Large intestine (tissue), 3 donors: ENCODE measurements at regions not wholly inside any gene's neighbourhood (a gene's known extent, or its start where the extent isn't known, plus 50 kb on each side); places are given as distances from the start of the nearest gene placed in this dataset.

Experiments
- DNase-seq, 2 donors: peaks; one replicate each; pipeline versions ENCODE4 v3.0.0 to v3.0.0-alpha.2; 2013
- H3K27ac ChIP-seq: one replicate; pipeline ENCODE4 v1.5.1; 2013; ENCODE audit warnings: low read length
- H3K27me3 ChIP-seq: 2 replicates; pipeline ENCODE4 v1.6.1; 2013; ENCODE audit warnings: low read length; ENCODE audit not compliant: control insufficient read depth, insufficient read depth
- H3K36me3 ChIP-seq: 2 replicates; pipeline ENCODE4 v1.6.1; 2013; ENCODE audit warnings: low read length; ENCODE audit not compliant: control insufficient read depth, insufficient read depth
- H3K4me1 ChIP-seq: one replicate; pipeline ENCODE4 v1.6.1; 2013; ENCODE audit warnings: low read length; ENCODE audit not compliant: control insufficient read depth, insufficient read depth
- H3K4me3 ChIP-seq: one replicate; pipeline ENCODE4 v1.5.1; 2013; ENCODE audit warnings: low read length
- H3K9me3 ChIP-seq: one replicate; pipeline ENCODE4 v1.6.1; 2013; ENCODE audit warnings: mild to moderate bottlenecking, low read depth, low read length, moderate library complexity; ENCODE audit not compliant: control insufficient read depth
- WGBS: methylation state at CpG from one replicate; pipeline ENCODE4 v1.1.5; 2013; ENCODE audit warnings: low lambda C conversion rate; ENCODE audit not compliant: insufficient coverage; 5-methylcytosine and 5-hydroxymethylcytosine counted together

GRCh38 chr15:31573759-31574158, 247.1 kb downstream of the KLF13 start:
- no peaks in the 10 kb centered on the region for H3K27me3 ChIP-seq
- H3K9me3 ChIP-seq, result no peaks in the 10 kb centered on the region
- no peak overlapping the region for H3K27ac ChIP-seq
- no peaks in the 10 kb centered on the region for H3K36me3 ChIP-seq
- H3K4me1 ChIP-seq, result no peaks in the 10 kb centered on the region
- no peak overlapping the region for H3K4me3 ChIP-seq
- WGBS, result no CpG with 5 or more reads among the region's 3 CpGs
- no peak for DNase-seq

- DNase-seq, result no peak
- Histone ChIP-seq H3K9me3 (no peaks in the 10 kb centered on the region), H3K27me3 (no peaks in the 10 kb centered on the region)
Measured at GRCh38 chr15:31574766-31575165, 248.1 kb downstream of the KLF13 start.

GRCh38 chr15:31577108-31577507, 250.5 kb downstream of the KLF13 start:
- Histone ChIP-seq H3K9me3 (no peaks in the 10 kb centered on the region), H3K36me3 (no peaks in the 10 kb centered on the region), H3K4me3 (no peak overlapping the region), H3K27me3 (no peaks in the 10 kb centered on the region), H3K4me1 (no peaks in the 10 kb centered on the region), H3K27ac (no peak overlapping the region)
- no peak for DNase-seq
- WGBS, result 67% methylated on average over 1 of the region's 5 CpGs

More at GRCh38 chr15:31574766-31575165, 248.1 kb downstream of the KLF13 start:
- no peaks in the 10 kb centered on the region for H3K36me3 ChIP-seq
- no peak overlapping the region for H3K27ac ChIP-seq
- H3K4me3 ChIP-seq, result no peak overlapping the region
- H3K4me1 ChIP-seq, result no peaks in the 10 kb centered on the region
- no CpG with 5 or more reads among the region's 1 CpG for WGBS

GRCh38 chr15:31579282-31579681, 252.6 kb downstream of the KLF13 start:
- Histone ChIP-seq H3K4me1 (no peaks in the 10 kb centered on the region), H3K27me3 (no peaks in the 10 kb centered on the region), H3K27ac (no peak overlapping the region), H3K36me3 (no peaks in the 10 kb centered on the region), H3K4me3 (no peak overlapping the region), H3K9me3 (no peaks in the 10 kb centered on the region)
- no peak for DNase-seq
- WGBS, result no CpG with 5 or more reads among the region's 4 CpGs

- WGBS, result 80% methylated on average over 1 of the region's 2 CpGs
- H3K27me3 ChIP-seq, result no peaks in the 10 kb centered on the region
- H3K4me1 ChIP-seq, result no peaks in the 10 kb centered on the region
- no peak for DNase-seq
- no peaks in the 10 kb centered on the region for H3K9me3 ChIP-seq
- H3K4me3 ChIP-seq, result no peak overlapping the region
- H3K36me3 ChIP-seq, result no peaks in the 10 kb centered on the region
- H3K27ac ChIP-seq, result no peak overlapping the region
Measured at GRCh38 chr15:31579976-31580375, 253.3 kb downstream of the KLF13 start.

GRCh38 chr15:31584195-31584594, 257.6 kb downstream of the KLF13 start:
- no peak overlapping the region for H3K27ac ChIP-seq
- no peak overlapping the region for H3K4me3 ChIP-seq
- H3K36me3 ChIP-seq, result no peaks in the 10 kb centered on the region
- no peaks in the 10 kb centered on the region for H3K9me3 ChIP-seq
- H3K4me1 ChIP-seq, result no peaks in the 10 kb centered on the region
- WGBS, result no CpG with 5 or more reads among the region's 3 CpGs
- DNase-seq, result no peak
- H3K27me3 ChIP-seq, result peaks cover 2% of the 10 kb centered on the region

- Histone ChIP-seq H3K27ac (no peak overlapping the region), H3K36me3 (no peaks in the 10 kb centered on the region), H3K4me3 (no peak overlapping the region), H3K9me3 (no peaks in the 10 kb centered on the region), H3K4me1 (no peaks in the 10 kb centered on the region), H3K27me3 (peaks cover 2% of the 10 kb centered on the region)
- no peak for DNase-seq
- no CpG with 5 or more reads among the region's 9 CpGs for WGBS
Measured at GRCh38 chr15:31585240-31585639, 258.6 kb downstream of the KLF13 start.

- Histone ChIP-seq H3K27ac (no peak overlapping the region), H3K27me3 (peaks cover 2% of the 10 kb centered on the region), H3K9me3 (no peaks in the 10 kb centered on the region), H3K36me3 (no peaks in the 10 kb centered on the region), H3K4me3 (no peak overlapping the region), H3K4me1 (no peaks in the 10 kb centered on the region)
- 80% methylated on average over 1 of the region's 4 CpGs for WGBS
- no peak for DNase-seq
Measured at GRCh38 chr15:31586841-31587240, 260.2 kb downstream of the KLF13 start.

- no peak overlapping the region for H3K4me3 ChIP-seq
- no peaks in the 10 kb centered on the region for H3K4me1 ChIP-seq
- no peak overlapping the region for H3K27ac ChIP-seq
- WGBS, result 100% methylated on average over 1 of the region's 4 CpGs
- no peaks in the 10 kb centered on the region for H3K9me3 ChIP-seq
- H3K27me3 ChIP-seq, result peaks cover 2% of the 10 kb centered on the region
- DNase-seq, result no peak
- H3K36me3 ChIP-seq, result no peaks in the 10 kb centered on the region
Measured at GRCh38 chr15:31587583-31587982, 260.9 kb downstream of the KLF13 start.

GRCh38 chr15:31590609-31591008, 264.0 kb downstream of the KLF13 start:
- WGBS, result no CpG with 5 or more reads among the region's 4 CpGs
- no peak for DNase-seq
- H3K9me3 ChIP-seq, result no peaks in the 10 kb centered on the region
- no peak overlapping the region for H3K27ac ChIP-seq
- H3K4me3 ChIP-seq, result no peak overlapping the region
- H3K27me3 ChIP-seq, result peaks cover 2% of the 10 kb centered on the region
- no peaks in the 10 kb centered on the region for H3K4me1 ChIP-seq
- H3K36me3 ChIP-seq, result no peaks in the 10 kb centered on the region

GRCh38 chr15:31591908-31592307, 265.3 kb downstream of the KLF13 start:
- no peak for DNase-seq
- Histone ChIP-seq H3K4me1 (no peaks in the 10 kb centered on the region), H3K27me3 (no peaks in the 10 kb centered on the region), H3K4me3 (no peak overlapping the region), H3K27ac (no peak overlapping the region), H3K9me3 (no peaks in the 10 kb centered on the region), H3K36me3 (no peaks in the 10 kb centered on the region)
